GM12878 (cell line): ENCODE measurements at regions not wholly inside any gene's neighbourhood (a gene's known extent, or its start where the extent isn't known, plus 50 kb on each side); places are given as distances from the start of the nearest gene placed in this dataset.

Experiments used
- ATAC-seq: fragments of 200-7000 bp; cut with Tn5 transposase; 3 replicates; pipeline ENCODE4 v1.9.1; 2020; ENCODE audit warnings: mild to moderate bottlenecking, moderate library complexity
- BruUV-seq: library from RNA; stranded (reverse); fragments of 400-500 nt; replicated peaks from 2 replicates; lab custom pipeline; 2021; lab: Mats Ljungman, UMichigan
- CTCF ChIA-PET: fragments of 300-600 bp; sonication (Branson Sonifier 250); formaldehyde crosslinking; extraction: SDS; loops from one replicate; lab custom pipeline; 2021; ENCODE audit warnings: inconsistent platforms; lab: Yijun Ruan, JAX
- POLR2A ChIA-PET: fragments of 350-600 bp; formaldehyde crosslinking; extraction: SDS; loops from one replicate; lab custom pipeline; 2021; ENCODE audit warnings: inconsistent platforms; lab: Charles Lee
- RAD21 ChIA-PET: fragments of 300-600 bp; sonication (Branson Sonifier 250); formaldehyde crosslinking; loops from one replicate; lab custom pipeline; 2023; ENCODE audit warnings: antibody characterized with exemption; ENCODE audit not compliant: unreplicated experiment; lab: Charles Lee
- SMC1A ChIA-PET: fragments of 300-600 bp; sonication (Branson Sonifier 250); formaldehyde crosslinking; loops from one replicate; lab custom pipeline; 2023; ENCODE audit not compliant: unreplicated experiment, uncharacterized antibody; lab: Charles Lee
- DNase-seq: peaks from one replicate; pipeline ENCODE4 v3.0.0-alpha.2; 2011; ENCODE audit warnings: low read depth, low spot score
- FAIRE-seq: peaks from 3 replicates; lab custom pipeline; 2011; peaks lifted over from hg19 to GRCh38; lab: Jason Lieb, UNC
- H2AFZ ChIP-seq: 2 replicates; pipeline ENCODE4 v1.6.0; 2011; ENCODE audit warnings: low read depth, low read length, control low read depth; ENCODE audit not compliant: control insufficient read depth
- H3K27ac ChIP-seq: 2 replicates; pipeline ENCODE4 v1.5.1; 2011; ENCODE audit warnings: control low read depth; ENCODE audit not compliant: control insufficient read depth, insufficient read depth
- H3K27me3 ChIP-seq, 2 experiments: replicated peaks in 1 of 2; 2 replicates each; pipeline versions ENCODE4 v1.6.0 to v1.6.1; 2011; ENCODE audit warnings: low read length in 1 of 2; ENCODE audit not compliant: control insufficient read depth in 2 of 2, insufficient read depth in 2 of 2
- H3K36me3 ChIP-seq, 2 experiments: 2 replicates each; pipeline ENCODE4 v1.5.1; 2011; ENCODE audit warnings: low read length in 1 of 2; ENCODE audit not compliant: control insufficient read depth in 2 of 2, insufficient read depth in 2 of 2
- H3K4me1 ChIP-seq: 2 replicates; pipeline ENCODE4 v1.6.1; 2011; ENCODE audit warnings: mild to moderate bottlenecking, low read length, moderate library complexity, mixed read lengths; ENCODE audit not compliant: control insufficient read depth, insufficient read depth
- H3K4me2 ChIP-seq: 2 replicates; pipeline ENCODE4 v1.6.0; 2011; ENCODE audit warnings: control low read depth; ENCODE audit not compliant: control insufficient read depth, insufficient read depth
- H3K4me3 ChIP-seq: fragments of 200-600 bp; sonication (generic); 2 replicates; pipeline ENCODE4 v1.5.1; 2016
- H3K79me2 ChIP-seq: 2 replicates; pipeline ENCODE4 v1.6.0; 2011; ENCODE audit warnings: low read length; ENCODE audit not compliant: control insufficient read depth, insufficient read depth
- H3K9ac ChIP-seq: 2 replicates; pipeline ENCODE4 v1.8.0; 2011; ENCODE audit warnings: low read length, control low read depth, mixed read lengths; ENCODE audit not compliant: control insufficient read depth, insufficient read depth
- H3K9me3 ChIP-seq: replicated peaks from 3 replicates; pipeline ENCODE4 v1.5.1; 2011; ENCODE audit warnings: mild to moderate bottlenecking, low read length; ENCODE audit not compliant: control insufficient read depth, insufficient read depth
- H4K20me1 ChIP-seq: 2 replicates; pipeline ENCODE4 v1.6.0; 2011; ENCODE audit not compliant: control insufficient read depth, insufficient read depth
- ATF7 ChIP-seq: fragments of 450-650 bp; IDR thresholded peaks from 2 replicates; pipeline ENCODE4 v1.6.1; 2016; ENCODE audit warnings: low read depth, mild to moderate bottlenecking
- CTCF ChIP-seq, 3 experiments: IDR thresholded peaks in 2 of 3; conservative IDR thresholded peaks in 1 of 3; 2 replicates each; pipeline ENCODE4 v1.5.1; 2011; ENCODE audit warnings: low read depth in 3 of 3, low read length in 3 of 3, mild to moderate bottlenecking in 3 of 3, control low read depth in 2 of 3, moderate library complexity in 2 of 3, inconsistent platforms in 1 of 3, mixed read lengths in 1 of 3; ENCODE audit not compliant: control insufficient read depth in 2 of 3, insufficient read depth in 1 of 3; ENCODE audit errors: extremely low read depth in 1 of 3
- DPF2 ChIP-seq: fragments of 450-650 bp; IDR thresholded peaks from 2 replicates; pipeline ENCODE4 v1.6.1; 2017; ENCODE audit warnings: mild to moderate bottlenecking
- NFYA ChIP-seq: IDR thresholded peaks from 2 replicates; pipeline ENCODE4 v1.6.1; 2011; ENCODE audit warnings: low read depth, mild to moderate bottlenecking, low read length, improper control_type of control experiment, borderline replicate concordance
- RCOR1 ChIP-seq: conservative IDR thresholded peaks from 2 replicates; pipeline ENCODE4 v1.6.1; 2012; ENCODE audit warnings: low read depth, low read length, improper control_type of control experiment
- RELA ChIP-seq: fragments of 450-650 bp; IDR thresholded peaks from 2 replicates; pipeline ENCODE4 v1.8.0; 2014; ENCODE audit warnings: borderline replicate concordance; ENCODE audit not compliant: partially characterized antibody
- TAF1 ChIP-seq: IDR thresholded peaks from 2 replicates; pipeline ENCODE4 v1.6.1; 2011; ENCODE audit warnings: mild to moderate bottlenecking, low read depth, low read length, borderline replicate concordance
- USF2 ChIP-seq: IDR thresholded peaks from 2 replicates; pipeline ENCODE4 v1.6.1; 2011; ENCODE audit warnings: low read depth, low read length, improper control_type of control experiment, borderline replicate concordance
- ZNF217 ChIP-seq: fragments of 450-650 bp; IDR thresholded peaks from 2 replicates; pipeline ENCODE4 v1.6.1; 2017; ENCODE audit warnings: antibody characterized with exemption, mild to moderate bottlenecking
- WGBS: methylation state at CpG from one replicate; pipeline ENCODE4 v1.1.6; 2016; ENCODE audit warnings: low lambda C conversion rate; ENCODE audit not compliant: insufficient replicate concordance, insufficient coverage; ENCODE audit errors: missing lambda C conversion rate; 5-methylcytosine and 5-hydroxymethylcytosine counted together
- in situ Hi-C: fragments of 300-500 bp; cut with MboI; formaldehyde crosslinking; loops from 9 replicates; pipeline ENCODE4 v1.14.3; 2018; ENCODE audit warnings: mixed read lengths
- intact Hi-C: fragments of 100-400 bp; cut with micrococcal nuclease; formaldehyde crosslinking; loops from one replicate; pipeline ENCODE4 v1.14.2; 2022; ENCODE audit not compliant: unreplicated experiment
- TF ChIP-seq, protein P1 (sequence below): fragments of 450-650 bp; IDR thresholded peaks from 2 replicates; pipeline ENCODE4 v1.6.1; 2018; ENCODE audit warnings: mild to moderate bottlenecking, low read depth, moderate library complexity; ENCODE audit not compliant: partially characterized antibody
- TF ChIP-seq, protein P2 (sequence below): fragments of 450-650 bp; IDR thresholded peaks from 2 replicates; pipeline ENCODE4 v1.6.1; 2017; ENCODE audit warnings: mild to moderate bottlenecking, low read depth, inconsistent platforms; ENCODE audit not compliant: poor library complexity, severe bottlenecking

- in situ Hi-C loops = no loop called here
- Histone ChIP-seq H3K27me3 (no peaks in the 10 kb centered on the region), H2AFZ (no peak overlapping the region), H3K4me3 (no peak overlapping the region), H3K36me3 (no peaks in the 10 kb centered on the region), H3K9me3 (no peaks in the 10 kb centered on the region)
- BruUV-seq = no TSS peak
- POLR2A ChIA-PET = no interaction called here
- no peak for TF ChIP-seq CTCF (IDR thresholded peaks at IDR 0.05 in 2 of 3, conservative IDR thresholded peaks at IDR 0.05 in 1 of 3; ENCODE audit: control insufficient read depth in 2 of 3, extremely low read depth in 1 of 3, insufficient read depth in 1 of 3, low read depth in 3 of 3, low read length in 3 of 3)
- no peak for TF ChIP-seq USF2
- TF ChIP-seq, protein P1, sequence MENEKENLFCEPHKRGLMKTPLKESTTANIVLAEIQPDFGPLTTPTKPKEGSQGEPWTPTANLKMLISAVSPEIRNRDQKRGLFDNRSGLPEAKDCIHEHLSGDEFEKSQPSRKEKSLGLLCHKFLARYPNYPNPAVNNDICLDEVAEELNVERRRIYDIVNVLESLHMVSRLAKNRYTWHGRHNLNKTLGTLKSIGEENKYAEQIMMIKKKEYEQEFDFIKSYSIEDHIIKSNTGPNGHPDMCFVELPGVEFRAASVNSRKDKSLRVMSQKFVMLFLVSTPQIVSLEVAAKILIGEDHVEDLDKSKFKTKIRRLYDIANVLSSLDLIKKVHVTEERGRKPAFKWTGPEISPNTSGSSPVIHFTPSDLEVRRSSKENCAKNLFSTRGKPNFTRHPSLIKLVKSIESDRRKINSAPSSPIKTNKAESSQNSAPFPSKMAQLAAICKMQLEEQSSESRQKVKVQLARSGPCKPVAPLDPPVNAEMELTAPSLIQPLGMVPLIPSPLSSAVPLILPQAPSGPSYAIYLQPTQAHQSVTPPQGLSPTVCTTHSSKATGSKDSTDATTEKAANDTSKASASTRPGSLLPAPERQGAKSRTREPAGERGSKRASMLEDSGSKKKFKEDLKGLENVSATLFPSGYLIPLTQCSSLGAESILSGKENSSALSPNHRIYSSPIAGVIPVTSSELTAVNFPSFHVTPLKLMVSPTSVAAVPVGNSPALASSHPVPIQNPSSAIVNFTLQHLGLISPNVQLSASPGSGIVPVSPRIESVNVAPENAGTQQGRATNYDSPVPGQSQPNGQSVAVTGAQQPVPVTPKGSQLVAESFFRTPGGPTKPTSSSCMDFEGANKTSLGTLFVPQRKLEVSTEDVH = no peak
- no peak for TF ChIP-seq NFYA
- TF ChIP-seq RELA = no peak
- TF ChIP-seq, protein P2, sequence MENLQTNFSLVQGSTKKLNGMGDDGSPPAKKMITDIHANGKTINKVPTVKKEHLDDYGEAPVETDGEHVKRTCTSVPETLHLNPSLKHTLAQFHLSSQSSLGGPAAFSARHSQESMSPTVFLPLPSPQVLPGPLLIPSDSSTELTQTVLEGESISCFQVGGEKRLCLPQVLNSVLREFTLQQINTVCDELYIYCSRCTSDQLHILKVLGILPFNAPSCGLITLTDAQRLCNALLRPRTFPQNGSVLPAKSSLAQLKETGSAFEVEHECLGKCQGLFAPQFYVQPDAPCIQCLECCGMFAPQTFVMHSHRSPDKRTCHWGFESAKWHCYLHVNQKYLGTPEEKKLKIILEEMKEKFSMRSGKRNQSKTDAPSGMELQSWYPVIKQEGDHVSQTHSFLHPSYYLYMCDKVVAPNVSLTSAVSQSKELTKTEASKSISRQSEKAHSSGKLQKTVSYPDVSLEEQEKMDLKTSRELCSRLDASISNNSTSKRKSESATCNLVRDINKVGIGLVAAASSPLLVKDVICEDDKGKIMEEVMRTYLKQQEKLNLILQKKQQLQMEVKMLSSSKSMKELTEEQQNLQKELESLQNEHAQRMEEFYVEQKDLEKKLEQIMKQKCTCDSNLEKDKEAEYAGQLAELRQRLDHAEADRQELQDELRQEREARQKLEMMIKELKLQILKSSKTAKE = no peak
- TF ChIP-seq TAF1 = no peak
- TF ChIP-seq RCOR1 = no peak
- TF ChIP-seq ZNF217 = no peak
- no peak for TF ChIP-seq ATF7
- TF ChIP-seq DPF2 = no peak
- TF ChIP-seq, all 136 proteins: peak for 0
- FAIRE-seq (peak; percentile 18), DNase-seq (no peak), ATAC-seq (no peak)
- SMC1A ChIA-PET = no interaction called here
- Histone ChIP-seq H3K4me2 (no peak overlapping the region), H4K20me1 (no peaks in the 10 kb centered on the region), H3K9ac (no peak overlapping the region), H3K4me1 (no peaks in the 10 kb centered on the region), H3K27ac (no peak overlapping the region), H3K79me2 (no peaks in the 10 kb centered on the region)
- CTCF ChIA-PET = no interaction called here
- WGBS = under 1% methylated on average over 3 of the region's 3 CpGs
- RAD21 ChIA-PET = no interaction called here
- intact Hi-C loops = no loop called here
These were observed 172.1 kb downstream of the GOLGA6L6 start for GRCh38 chr15:20369500-20369899.
